ENCODE measurements at regions not wholly inside any gene's neighbourhood (a gene's known extent, or its start where the extent isn't known, plus 50 kb on each side); places are given as distances from the start of the nearest gene placed in this dataset.

DNA sequence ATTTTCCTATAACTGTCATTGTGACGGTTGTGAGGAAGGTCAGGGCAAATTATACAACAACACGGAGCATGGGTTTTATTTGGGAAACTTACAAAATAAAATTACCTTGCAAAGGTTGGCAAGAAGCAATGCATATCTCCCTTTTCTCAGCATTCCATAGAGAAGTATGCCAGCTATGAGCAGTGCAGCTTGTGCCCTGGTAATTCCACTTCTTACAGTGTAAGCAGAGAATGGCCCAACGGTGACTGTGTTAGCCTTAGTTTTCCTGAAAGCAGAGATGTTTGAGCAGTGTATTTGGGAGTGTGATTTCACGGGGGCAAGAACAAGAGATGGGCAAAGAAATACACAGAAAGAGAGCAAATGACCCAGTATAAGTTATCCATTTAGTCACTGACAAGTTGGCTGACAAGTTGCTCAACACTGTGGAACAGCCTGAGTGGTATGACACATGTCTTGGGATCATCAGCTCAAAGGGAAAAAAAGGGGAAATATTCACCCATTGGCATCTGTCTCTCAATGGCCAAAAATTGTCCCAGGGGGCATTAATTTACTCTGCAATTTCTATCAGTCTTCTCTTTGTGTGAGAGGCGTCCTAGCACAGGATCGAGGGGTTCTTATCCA, 210.9 kb upstream of the NRIP1 start:
- Histone ChIP-seq H4K20me1 (replicated peaks; ENCODE audit: control insufficient read depth, insufficient read depth, low read length) (no peaks in the 10 kb centered on the region), H3K79me2 (ENCODE audit: control insufficient read depth, insufficient read depth, low read length) (no peaks in the 10 kb centered on the region), H2AFZ (ENCODE audit: low read depth, low read length) (no peak overlapping the region), H3K9me1 (ENCODE audit: control insufficient read depth, insufficient read depth, low read length) (no peaks in the 10 kb centered on the region), H3K9ac (ENCODE audit: insufficient read depth in 1 of 2, low read depth in 2 of 2, low read length in 2 of 2) (no peak overlapping the region), H3K27ac (ENCODE audit: extremely low read depth, low read depth, low read length) (no peak overlapping the region), H3K9me3 (replicated peaks; ENCODE audit: control insufficient read depth, insufficient read depth, low read depth, low read length) (no peaks in the 10 kb centered on the region), H3K36me3 (ENCODE audit: control insufficient read depth, insufficient read depth, low read length) (no peaks in the 10 kb centered on the region), H3K4me2 (ENCODE audit: insufficient read depth, low read length) (no peak overlapping the region), H3K27me3 (ENCODE audit: control insufficient read depth in 2 of 2, insufficient read depth in 2 of 2, low read length in 2 of 2) (no peaks in the 10 kb centered on the region), H3K4me1 (replicated peaks in 1 of 2; ENCODE audit: control insufficient read depth in 2 of 2, insufficient read depth in 2 of 2, low read length in 2 of 2) (no peaks in the 10 kb centered on the region), H3K4me3 (no peak overlapping the region)
- CTCF ChIA-PET (ENCODE audit: low intra/inter-chr PET ratio) = no interaction called here
- ATAC-seq (no peak), FAIRE-seq (no peak), DNase-seq (ENCODE audit: extremely low read depth in 1 of 4, low spot score in 3 of 4) (no peak)
- intact Hi-C loops (cut with micrococcal nuclease) = no loop called here
- in situ Hi-C loops (cut with MboI) = loop anchor here (25.0 kb wide), 1 partner anchor 863 kb away; no protein-coding TSS in a partner anchor
- BruUV-seq (replicated peaks) = no TSS peak
- 23% methylated on average over 6 of the region's 6 CpGs for WGBS (ENCODE audit: insufficient coverage, low coverage, missing lambda C conversion rate)
- POLR2A ChIA-PET = no interaction called here
- TF ChIP-seq NCOA6 (IDR thresholded peaks at IDR 0.05) = no peak
- TF ChIP-seq FOXK1 (CRISPR knock-in tag; IDR thresholded peaks at IDR 0.05; ENCODE audit: borderline replicate concordance) = no peak
- TF ChIP-seq, protein P1, sequence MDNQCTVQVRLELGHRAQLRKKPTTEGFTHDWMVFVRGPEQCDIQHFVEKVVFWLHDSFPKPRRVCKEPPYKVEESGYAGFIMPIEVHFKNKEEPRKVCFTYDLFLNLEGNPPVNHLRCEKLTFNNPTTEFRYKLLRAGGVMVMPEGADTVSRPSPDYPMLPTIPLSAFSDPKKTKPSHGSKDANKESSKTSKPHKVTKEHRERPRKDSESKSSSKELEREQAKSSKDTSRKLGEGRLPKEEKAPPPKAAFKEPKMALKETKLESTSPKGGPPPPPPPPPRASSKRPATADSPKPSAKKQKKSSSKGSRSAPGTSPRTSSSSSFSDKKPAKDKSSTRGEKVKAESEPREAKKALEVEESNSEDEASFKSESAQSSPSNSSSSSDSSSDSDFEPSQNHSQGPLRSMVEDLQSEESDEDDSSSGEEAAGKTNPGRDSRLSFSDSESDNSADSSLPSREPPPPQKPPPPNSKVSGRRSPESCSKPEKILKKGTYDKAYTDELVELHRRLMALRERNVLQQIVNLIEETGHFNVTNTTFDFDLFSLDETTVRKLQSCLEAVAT (IDR thresholded peaks at IDR 0.05) = no peak
- TF ChIP-seq, protein P2, sequence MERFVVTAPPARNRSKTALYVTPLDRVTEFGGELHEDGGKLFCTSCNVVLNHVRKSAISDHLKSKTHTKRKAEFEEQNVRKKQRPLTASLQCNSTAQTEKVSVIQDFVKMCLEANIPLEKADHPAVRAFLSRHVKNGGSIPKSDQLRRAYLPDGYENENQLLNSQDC (CRISPR knock-in tag; IDR thresholded peaks at IDR 0.05) = no peak
- no peak for TF ChIP-seq PBX2 (CRISPR knock-in tag; IDR thresholded peaks at IDR 0.05; ENCODE audit: low read depth)
- TF ChIP-seq PBX2 (tag; conservative IDR thresholded peaks at IDR 0.05; ENCODE audit: low read depth) = no peak
- no peak for TF ChIP-seq ZNF224 (CRISPR knock-in tag; IDR thresholded peaks at IDR 0.05)
- no peak for TF ChIP-seq FOXM1 (IDR thresholded peaks at IDR 0.05; ENCODE audit: low read depth)
- no peak for TF ChIP-seq FOXM1 (CRISPR knock-in tag; IDR thresholded peaks at IDR 0.05; ENCODE audit: low read depth)
- no peak for TF ChIP-seq SAFB (IDR thresholded peaks at IDR 0.05; ENCODE audit: borderline replicate concordance, low read depth, low read length)
- no peak for TF ChIP-seq TAF7 (tag; IDR thresholded peaks at IDR 0.05)
- TF ChIP-seq ZNF696 (CRISPR knock-in tag; conservative IDR thresholded peaks at IDR 0.05) = no peak
